ENCODE measurements at regions not wholly inside any gene's neighbourhood (a gene's known extent, or its start where the extent isn't known, plus 50 kb on each side); places are given as distances from the start of the nearest gene placed in this dataset.
A peak's percentile ranks its signal among the peaks of the same experiment; 100 is the strongest.

DNA sequence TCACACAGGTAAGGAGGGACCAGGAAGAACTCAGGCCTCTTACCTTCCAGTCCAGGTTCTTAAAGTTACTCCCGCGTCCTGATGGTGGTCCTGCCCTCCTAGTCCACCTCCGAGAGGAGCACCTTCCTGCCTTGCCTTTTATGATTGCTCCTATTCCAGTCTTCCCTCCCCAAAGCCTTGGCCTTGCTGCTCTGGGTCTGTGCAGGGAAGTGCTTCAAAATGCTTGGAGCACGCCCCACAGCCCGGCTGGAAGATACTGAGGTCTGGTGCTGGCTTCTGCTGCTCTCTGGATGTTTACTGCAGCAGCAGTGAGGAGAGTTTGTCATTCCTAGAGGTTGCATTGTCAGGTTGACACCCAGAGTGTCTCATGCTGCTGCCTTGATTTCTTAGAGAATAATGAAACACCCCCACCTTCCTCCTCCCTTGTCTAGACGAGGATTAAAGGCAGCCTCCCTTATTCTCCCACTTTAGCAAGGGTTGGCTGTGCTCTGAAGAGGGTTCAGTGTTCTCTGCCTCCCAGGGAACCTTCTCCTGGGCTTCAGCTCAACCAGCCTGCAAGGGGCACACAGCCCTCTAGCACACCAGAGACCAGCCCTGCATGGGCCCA is 142.2 kb upstream of the CACNA1E start:
- no peaks in the 10 kb centered on the region for H3K4me1 ChIP-seq

DNA sequence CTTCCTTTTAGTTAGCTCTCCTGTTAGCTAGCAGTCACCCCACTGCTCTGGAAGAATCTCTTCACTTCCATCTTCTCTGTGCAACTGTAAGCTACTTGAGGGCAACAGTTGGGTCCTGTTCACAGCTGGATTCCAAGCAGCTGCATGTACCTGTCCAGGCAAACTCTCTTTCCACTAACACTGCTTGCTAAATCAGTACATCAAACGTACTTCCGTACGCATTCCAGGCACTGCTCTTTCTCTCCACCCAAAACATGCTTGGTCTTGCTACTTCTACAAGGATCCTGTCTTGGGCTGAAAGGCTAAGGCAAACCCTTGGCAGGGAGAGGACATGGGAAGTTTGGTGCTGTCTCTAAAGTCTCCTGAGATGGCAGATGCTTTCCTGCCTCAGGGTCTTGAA is 139.2 kb upstream of the CACNA1E start:
- H3K27ac ChIP-seq: no peak overlapping the region
- no peaks in the 10 kb centered on the region for H3K9me3 ChIP-seq (replicated peaks)
- DNase-seq: no peak
- no peak overlapping the region for H3K4me3 ChIP-seq
- no peaks in the 10 kb centered on the region for H3K36me3 ChIP-seq
- H3K4me1 ChIP-seq: no peaks in the 10 kb centered on the region
- H3K27me3 ChIP-seq: no peaks in the 10 kb centered on the region

More for the DNA sequence above, 142.2 kb upstream of the CACNA1E start:
- H3K4me3 ChIP-seq: no peak overlapping the region
- H3K27me3 ChIP-seq: no peaks in the 10 kb centered on the region
- no peak for DNase-seq
- no peaks in the 10 kb centered on the region for H3K9me3 ChIP-seq (replicated peaks)
- no peaks in the 10 kb centered on the region for H3K36me3 ChIP-seq
- H3K27ac ChIP-seq: no peak overlapping the region

DNA sequence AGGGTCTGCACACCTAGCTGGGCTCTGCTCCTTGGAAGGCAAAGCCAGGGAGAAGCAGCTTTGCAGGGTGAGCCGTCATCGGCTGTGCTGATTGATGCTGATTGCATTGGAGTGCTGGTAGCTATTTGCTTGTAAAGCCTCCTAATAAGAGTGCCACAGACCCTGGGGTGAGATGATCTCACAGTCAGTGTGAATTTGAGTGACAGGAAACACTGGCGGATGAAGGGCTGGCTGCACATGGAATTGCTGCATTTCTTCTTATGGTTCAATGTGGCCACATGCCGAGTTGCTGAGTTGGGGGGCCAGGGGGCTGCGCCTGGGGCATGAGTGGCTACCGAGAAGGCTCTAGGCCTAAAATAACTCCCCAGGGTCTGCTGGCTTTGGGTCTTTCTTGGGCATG is 138.2 kb upstream of the CACNA1E start:
- H3K4me1 ChIP-seq: no peaks in the 10 kb centered on the region
- H3K36me3 ChIP-seq: no peaks in the 10 kb centered on the region
- H3K27ac ChIP-seq: no peak overlapping the region
- H3K9me3 ChIP-seq (replicated peaks): no peaks in the 10 kb centered on the region
- no peaks in the 10 kb centered on the region for H3K27me3 ChIP-seq
- no peak overlapping the region for H3K4me3 ChIP-seq
- no peak for DNase-seq

DNA sequence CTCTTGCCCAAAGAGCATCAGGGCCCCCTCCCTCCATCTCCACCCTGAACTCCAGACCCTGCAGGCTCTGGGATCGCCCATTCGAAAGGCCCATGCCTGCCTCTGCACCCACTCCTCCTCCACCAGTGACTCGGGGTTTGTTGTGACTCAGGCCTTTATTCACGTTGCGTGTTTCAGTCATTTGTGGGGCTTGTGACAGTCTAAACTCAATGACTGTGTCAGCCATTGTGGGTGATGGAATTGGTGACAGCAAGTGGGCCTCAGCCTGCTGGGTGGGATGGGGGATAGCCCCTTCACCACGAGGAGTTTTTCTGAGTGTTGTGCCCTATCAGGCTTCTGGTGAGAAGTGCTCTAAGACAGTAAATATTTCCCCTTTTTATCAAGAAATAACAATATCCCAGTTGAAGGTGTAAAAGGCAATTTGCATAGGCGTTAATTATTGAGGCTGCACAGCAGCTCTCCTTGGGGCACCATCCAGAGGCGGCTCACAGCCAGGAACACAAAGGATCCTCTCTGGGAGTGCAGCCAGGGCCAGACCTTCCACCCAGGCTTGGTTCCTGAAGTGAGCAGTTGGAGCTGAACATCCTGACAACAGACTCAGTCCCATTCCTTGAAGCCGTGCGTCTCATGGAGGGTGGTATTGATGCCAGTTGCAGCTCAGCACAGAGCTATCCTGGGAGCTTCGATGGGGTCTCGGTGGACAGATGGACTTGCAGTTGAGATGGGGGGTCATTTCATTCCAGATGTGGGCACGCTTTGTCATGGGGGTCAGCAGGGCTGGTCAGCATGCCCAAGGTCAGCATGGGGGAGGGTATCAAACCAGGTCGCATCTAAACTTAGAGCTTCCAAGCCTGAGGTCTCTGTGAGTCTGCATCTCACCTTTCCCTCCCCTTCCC is 135.6 kb upstream of the CACNA1E start:
- Histone ChIP-seq H3K36me3 (no peaks in the 10 kb centered on the region), H3K4me1 (no peaks in the 10 kb centered on the region), H3K27ac (no peak overlapping the region), H3K27me3 (no peaks in the 10 kb centered on the region), H3K9me3 (replicated peaks) (no peaks in the 10 kb centered on the region), H3K4me3 (no peak overlapping the region)
- DNase-seq: no peak

DNA sequence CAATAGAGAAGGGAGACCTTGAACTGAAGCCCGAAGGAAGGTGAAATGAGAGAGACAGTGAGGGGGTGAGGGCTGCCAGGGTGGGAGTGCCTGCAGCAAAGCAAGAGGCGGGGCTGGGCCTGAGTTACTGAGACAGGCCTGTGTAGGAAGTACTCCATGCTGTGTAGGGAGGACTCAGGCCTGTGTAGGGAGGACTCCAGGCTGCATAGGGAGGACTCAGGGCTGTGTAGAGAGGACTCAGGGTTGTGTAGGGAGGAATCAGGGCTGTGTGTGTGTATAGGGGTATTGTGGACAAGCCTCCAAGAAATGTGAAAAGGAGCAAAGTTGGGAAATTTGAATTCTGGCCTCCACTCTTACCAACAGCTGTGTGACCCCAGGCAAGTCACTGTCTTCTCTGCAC is 133.8 kb upstream of the CACNA1E start:
- no peak for DNase-seq
- Histone ChIP-seq H3K27me3 (no peaks in the 10 kb centered on the region), H3K9me3 (replicated peaks) (no peaks in the 10 kb centered on the region)

DNA sequence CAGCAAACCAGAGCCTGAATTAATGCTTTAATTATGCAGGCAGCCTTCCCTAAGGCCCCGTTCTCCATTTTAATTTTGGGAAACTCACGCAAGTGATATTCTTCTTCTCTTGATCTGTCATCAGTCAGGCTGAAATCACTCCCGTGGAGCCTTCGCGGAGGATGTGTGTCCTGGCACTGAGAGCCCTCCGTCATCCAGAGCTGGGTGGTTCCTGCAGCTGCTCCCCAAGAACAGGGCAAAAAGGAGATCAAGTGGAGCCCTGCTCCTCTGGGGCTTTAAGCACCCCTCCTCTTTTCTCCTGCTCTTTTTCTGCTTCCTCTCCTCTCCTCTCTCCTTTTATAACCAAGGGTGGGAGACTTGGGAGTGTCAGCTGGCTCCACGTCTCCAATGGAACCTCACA is 133.2 kb upstream of the CACNA1E start:
- DNase-seq: no peak
- Histone ChIP-seq H3K36me3 (no peaks in the 10 kb centered on the region), H3K4me3 (no peak overlapping the region), H3K4me1 (no peaks in the 10 kb centered on the region), H3K27ac (no peak overlapping the region), H3K9me3 (replicated peaks) (no peaks in the 10 kb centered on the region), H3K27me3 (no peaks in the 10 kb centered on the region)

More for the DNA sequence above, 133.8 kb upstream of the CACNA1E start:
- H3K4me1 ChIP-seq: no peaks in the 10 kb centered on the region
- no peaks in the 10 kb centered on the region for H3K36me3 ChIP-seq
- H3K27ac ChIP-seq: no peak overlapping the region
- no peak overlapping the region for H3K4me3 ChIP-seq

DNA sequence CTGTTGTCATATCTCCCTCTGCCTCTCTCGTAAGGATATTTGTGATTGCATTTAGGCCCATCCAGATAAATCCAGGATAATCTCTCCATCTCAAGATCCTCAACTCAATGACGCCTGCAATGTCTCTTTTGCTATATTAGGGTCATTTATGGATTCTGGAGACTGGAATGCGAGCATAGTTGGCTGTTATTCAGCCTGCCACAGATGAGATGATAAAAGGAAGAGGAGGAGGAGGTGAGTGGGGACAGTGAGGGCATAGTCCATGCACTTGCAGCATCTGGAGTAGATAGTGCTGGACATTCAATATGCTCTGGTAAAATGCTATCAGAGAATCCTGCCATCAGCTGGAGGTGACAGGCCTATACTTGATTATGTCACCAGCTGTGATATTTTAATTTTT is 131.6 kb upstream of the CACNA1E start:
- no peak for DNase-seq
- Histone ChIP-seq H3K9me3 (replicated peaks) (no peaks in the 10 kb centered on the region), H3K4me1 (no peaks in the 10 kb centered on the region), H3K4me3 (no peak overlapping the region), H3K36me3 (no peaks in the 10 kb centered on the region), H3K27ac (no peak overlapping the region), H3K27me3 (no peaks in the 10 kb centered on the region)

DNA sequence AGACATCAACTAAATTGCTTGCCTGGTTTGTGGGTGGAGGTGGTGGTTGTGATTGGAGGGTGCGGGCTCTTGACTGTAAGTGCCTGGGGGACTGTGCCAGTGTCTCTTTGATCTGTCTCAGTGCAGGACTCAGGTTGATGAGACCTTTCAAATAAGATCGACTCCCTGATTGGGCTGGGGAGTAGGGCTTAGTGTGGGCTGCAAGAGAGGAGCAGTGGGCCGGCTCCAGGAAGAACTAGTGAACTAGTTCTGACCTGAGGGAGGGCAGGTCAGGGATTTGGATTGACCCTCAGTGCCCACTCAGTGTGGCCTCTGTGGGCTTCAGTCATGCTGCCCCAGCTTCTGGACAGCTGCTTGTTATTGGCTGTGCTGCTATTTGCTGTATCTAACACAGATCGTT is 130.6 kb upstream of the CACNA1E start:
- no peak overlapping the region for H3K4me3 ChIP-seq
- H3K9me3 ChIP-seq (replicated peaks): no peaks in the 10 kb centered on the region
- no peak for DNase-seq
- H3K36me3 ChIP-seq: no peaks in the 10 kb centered on the region
- no peaks in the 10 kb centered on the region for H3K4me1 ChIP-seq
- H3K27ac ChIP-seq: no peak overlapping the region
- no peaks in the 10 kb centered on the region for H3K27me3 ChIP-seq

DNA sequence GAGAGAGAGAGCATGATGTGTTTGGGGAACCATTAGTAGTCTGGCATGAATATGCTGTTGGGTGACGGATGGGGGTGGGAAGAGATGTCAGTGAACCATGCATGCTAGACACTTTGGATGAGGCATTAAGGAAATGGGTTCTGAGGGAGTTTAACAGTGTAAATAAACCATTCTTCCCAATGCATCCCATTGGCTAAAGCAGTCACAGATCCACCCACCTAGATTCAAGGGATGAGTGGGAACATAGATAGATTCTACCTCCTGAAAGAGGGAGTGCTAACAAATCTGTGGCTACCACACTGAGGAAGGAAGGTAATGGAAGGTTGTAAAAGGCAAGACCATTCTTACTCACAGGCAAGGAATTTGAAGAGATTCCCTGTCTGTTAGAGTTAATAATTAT is 129.8 kb upstream of the CACNA1E start:
- no peaks in the 10 kb centered on the region for H3K9me3 ChIP-seq (replicated peaks)
- H3K4me3 ChIP-seq: no peak overlapping the region
- no peak for DNase-seq
- no peaks in the 10 kb centered on the region for H3K27me3 ChIP-seq
- no peaks in the 10 kb centered on the region for H3K4me1 ChIP-seq
- no peaks in the 10 kb centered on the region for H3K36me3 ChIP-seq
- H3K27ac ChIP-seq: no peak overlapping the region

DNA sequence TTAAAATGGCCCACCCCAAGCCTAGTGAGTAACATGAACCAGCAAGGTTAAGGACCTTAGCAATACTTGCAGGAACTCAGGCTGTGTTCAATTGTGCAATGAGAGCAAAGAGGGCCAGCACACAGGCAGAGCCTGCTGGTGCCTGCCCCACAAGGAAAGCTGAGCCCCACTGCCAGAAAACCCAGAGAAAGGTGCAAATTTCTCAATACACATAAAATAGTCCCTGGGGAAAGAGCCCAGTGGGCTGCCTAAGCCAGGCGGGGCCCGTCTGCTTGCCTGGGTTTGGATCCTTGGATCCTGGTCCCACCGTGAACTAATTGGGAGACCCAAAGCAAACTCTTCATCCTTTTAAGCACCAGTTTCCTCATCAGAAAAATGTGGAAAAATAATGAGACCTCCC is 128.5 kb upstream of the CACNA1E start:
- H3K27me3 ChIP-seq: no peaks in the 10 kb centered on the region
- H3K36me3 ChIP-seq: no peaks in the 10 kb centered on the region

DNA sequence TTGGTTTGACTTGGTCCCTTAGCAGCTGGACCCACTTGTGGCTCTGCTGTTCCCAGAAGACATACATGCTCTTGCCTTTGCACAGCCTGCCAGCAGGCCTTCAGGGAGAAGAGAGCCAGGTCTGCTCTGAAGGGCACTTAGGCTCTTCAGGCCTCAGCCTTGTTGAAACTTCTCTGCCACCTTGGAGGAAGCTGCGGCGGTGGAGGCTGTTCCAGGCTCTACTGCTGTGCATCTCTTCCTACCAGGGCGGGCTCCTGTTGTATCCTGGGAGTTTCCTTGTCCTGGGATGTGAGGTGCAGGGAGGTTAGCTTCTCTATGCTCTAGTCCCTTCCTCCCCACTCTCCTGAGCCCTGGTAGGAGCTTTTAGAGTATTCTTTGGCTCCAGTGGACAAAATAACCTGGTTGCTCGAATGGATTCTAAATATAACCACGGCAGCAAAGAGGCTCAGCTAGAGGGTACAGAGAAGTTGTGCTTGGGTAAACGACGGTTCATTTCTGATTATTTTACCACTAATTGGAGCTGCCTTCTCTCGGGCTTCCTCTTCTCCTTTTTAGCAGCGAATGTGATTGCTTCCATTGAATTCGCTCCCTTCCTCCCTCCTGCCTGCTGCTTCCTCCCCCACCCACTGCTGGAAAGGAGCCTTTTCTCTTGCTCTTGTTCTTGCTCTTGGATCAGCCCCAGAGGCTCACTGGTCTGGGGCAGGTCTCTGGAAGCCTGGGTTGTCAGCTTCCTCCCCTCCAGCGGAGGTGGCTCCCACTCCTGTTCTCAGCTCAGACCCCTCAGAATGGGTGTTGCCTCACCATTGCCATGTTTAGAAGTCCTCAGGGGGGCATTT is 126.6 kb upstream of the CACNA1E start:
- DNase-seq: no peak
- Histone ChIP-seq H3K27ac (no peak overlapping the region), H3K4me1 (no peaks in the 10 kb centered on the region), H3K9me3 (replicated peaks) (no peaks in the 10 kb centered on the region), H3K36me3 (no peaks in the 10 kb centered on the region), H3K4me3 (no peak overlapping the region), H3K27me3 (no peaks in the 10 kb centered on the region)

More for the DNA sequence above, 128.5 kb upstream of the CACNA1E start:
- no peak overlapping the region for H3K4me3 ChIP-seq
- no peak overlapping the region for H3K27ac ChIP-seq
- H3K4me1 ChIP-seq: no peaks in the 10 kb centered on the region
- no peaks in the 10 kb centered on the region for H3K9me3 ChIP-seq (replicated peaks)
- no peak for DNase-seq

DNA sequence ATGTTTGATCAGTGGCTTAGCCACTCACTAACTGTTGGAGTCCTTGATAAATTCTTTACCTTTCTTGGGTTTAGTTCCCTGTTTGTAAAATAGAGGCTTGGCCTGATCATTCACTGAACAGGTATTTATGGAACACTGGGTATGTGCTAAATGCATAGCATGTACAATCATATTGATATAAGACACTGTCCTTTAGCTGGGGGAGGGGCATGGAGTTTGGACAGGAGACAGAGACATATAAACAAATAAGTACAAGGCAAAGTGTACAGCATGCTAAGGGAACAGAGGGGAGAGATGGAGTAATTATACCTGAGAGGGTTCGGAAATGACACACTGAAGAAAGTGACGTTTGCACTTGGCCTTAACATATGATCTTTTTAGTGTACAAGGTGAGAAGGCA is 124.3 kb upstream of the CACNA1E start:
- DNase-seq: no peak
- H3K27me3 ChIP-seq: no peaks in the 10 kb centered on the region
- no peaks in the 10 kb centered on the region for H3K4me1 ChIP-seq
- H3K4me3 ChIP-seq: no peak overlapping the region
- no peak overlapping the region for H3K27ac ChIP-seq
- no peaks in the 10 kb centered on the region for H3K9me3 ChIP-seq (replicated peaks)
- H3K36me3 ChIP-seq: no peaks in the 10 kb centered on the region

DNA sequence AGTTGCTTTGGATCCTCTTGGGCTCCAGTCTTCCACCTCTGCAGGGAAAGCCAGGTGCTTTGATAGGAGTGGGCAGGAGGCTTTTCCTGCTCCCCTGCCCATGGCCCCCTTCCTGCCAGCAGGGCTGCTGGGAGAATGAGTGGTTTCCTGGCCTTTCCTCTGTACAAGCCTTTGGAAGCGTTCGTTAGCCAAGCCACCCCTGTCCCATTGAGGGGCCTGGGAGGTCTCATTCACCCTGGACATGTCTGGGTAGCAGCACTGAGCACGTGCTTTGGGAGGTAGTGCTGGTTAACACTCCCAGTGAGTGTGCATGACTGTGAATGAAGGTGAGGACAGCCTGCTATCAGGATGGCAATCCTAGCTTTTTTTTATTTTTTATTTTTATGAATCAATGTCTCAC is 118.5 kb upstream of the CACNA1E start:
- Histone ChIP-seq H3K36me3 (no peaks in the 10 kb centered on the region), H3K27ac (no peak overlapping the region), H3K9me3 (replicated peaks) (no peaks in the 10 kb centered on the region), H3K27me3 (no peaks in the 10 kb centered on the region), H3K4me1 (no peaks in the 10 kb centered on the region), H3K4me3 (no peak overlapping the region)
- no peak for DNase-seq

DNA sequence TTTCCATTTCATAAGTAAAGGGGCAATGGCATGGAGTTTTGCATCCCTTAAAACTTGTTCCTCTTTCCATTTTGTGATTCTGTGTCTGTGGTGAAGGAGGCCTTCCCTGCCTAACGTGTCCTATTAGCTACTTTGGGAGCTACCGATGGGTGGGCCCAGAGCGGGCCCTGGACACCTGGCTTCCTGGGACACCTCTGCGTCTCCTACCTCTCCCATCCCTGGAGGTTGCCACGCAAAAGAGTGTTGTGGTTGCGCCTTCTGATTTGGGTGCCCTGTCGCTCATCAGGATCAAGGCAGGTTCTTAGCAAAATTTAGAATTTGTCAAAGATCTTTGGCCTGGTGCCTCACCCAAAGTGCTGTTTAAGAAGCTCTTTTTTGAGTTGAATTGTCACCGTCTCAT is 116.4 kb upstream of the CACNA1E start:
- Histone ChIP-seq H3K9me3 (replicated peaks) (no peaks in the 10 kb centered on the region), H3K36me3 (no peaks in the 10 kb centered on the region)
- no peak for DNase-seq

DNA sequence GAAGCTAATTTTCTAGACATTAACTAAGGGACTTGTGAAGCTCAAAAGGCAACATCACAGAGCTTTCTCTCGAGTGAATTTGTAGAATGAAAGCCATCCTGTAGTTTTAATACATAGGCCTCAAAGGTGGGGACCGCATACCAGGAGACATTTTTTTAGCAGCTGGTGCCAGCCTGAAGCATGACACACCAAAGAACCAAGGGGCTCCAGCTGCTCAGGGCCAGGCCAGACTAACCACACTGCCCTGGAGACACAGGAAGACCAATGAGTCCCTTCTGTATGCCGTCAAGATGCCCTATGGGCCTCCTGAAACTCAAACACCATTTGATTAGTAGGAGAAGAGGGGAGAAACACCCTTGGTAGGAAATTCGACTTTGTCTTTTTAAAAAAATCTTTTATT is 113.9 kb upstream of the CACNA1E start:
- Histone ChIP-seq H3K27ac (no peak overlapping the region), H3K4me3 (no peak overlapping the region), H3K4me1 (no peaks in the 10 kb centered on the region), H3K36me3 (no peaks in the 10 kb centered on the region), H3K9me3 (replicated peaks) (no peaks in the 10 kb centered on the region), H3K27me3 (no peaks in the 10 kb centered on the region)
- DNase-seq: peak; percentile 17 to 34

More for the DNA sequence above, 116.4 kb upstream of the CACNA1E start:
- Histone ChIP-seq H3K4me3 (no peak overlapping the region), H3K27me3 (no peaks in the 10 kb centered on the region), H3K27ac (no peak overlapping the region), H3K4me1 (no peaks in the 10 kb centered on the region)
